ENCODE measurements at regions not wholly inside any gene's neighbourhood (a gene's known extent, or its start where the extent isn't known, plus 50 kb on each side); places are given as distances from the start of the nearest gene placed in this dataset.

DNA sequence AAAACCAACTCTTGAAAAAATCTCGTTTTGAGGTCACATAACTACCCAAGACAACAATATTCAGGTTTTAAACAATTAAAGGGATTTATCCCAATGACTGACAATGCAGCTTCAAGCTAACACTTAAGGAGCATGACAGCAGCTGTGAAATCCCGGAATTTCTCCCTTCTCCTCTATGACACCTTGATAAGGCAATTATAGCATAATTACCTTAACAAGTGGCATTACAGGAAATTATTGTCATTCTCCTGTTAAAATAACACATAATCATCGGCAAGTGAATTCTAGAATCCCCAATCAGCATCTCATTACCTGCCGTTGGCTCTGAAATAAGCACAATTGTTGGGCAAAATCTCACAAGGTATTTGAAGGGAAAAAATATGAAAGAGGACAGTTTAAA is 417.0 kb upstream of the PFKP start:
- TF ChIP-seq, protein P1, sequence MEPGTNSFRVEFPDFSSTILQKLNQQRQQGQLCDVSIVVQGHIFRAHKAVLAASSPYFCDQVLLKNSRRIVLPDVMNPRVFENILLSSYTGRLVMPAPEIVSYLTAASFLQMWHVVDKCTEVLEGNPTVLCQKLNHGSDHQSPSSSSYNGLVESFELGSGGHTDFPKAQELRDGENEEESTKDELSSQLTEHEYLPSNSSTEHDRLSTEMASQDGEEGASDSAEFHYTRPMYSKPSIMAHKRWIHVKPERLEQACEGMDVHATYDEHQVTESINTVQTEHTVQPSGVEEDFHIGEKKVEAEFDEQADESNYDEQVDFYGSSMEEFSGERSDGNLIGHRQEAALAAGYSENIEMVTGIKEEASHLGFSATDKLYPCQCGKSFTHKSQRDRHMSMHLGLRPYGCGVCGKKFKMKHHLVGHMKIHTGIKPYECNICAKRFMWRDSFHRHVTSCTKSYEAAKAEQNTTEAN (CRISPR knock-in tag; IDR thresholded peaks at IDR 0.05) = no peak
- TF ChIP-seq, protein P2, sequence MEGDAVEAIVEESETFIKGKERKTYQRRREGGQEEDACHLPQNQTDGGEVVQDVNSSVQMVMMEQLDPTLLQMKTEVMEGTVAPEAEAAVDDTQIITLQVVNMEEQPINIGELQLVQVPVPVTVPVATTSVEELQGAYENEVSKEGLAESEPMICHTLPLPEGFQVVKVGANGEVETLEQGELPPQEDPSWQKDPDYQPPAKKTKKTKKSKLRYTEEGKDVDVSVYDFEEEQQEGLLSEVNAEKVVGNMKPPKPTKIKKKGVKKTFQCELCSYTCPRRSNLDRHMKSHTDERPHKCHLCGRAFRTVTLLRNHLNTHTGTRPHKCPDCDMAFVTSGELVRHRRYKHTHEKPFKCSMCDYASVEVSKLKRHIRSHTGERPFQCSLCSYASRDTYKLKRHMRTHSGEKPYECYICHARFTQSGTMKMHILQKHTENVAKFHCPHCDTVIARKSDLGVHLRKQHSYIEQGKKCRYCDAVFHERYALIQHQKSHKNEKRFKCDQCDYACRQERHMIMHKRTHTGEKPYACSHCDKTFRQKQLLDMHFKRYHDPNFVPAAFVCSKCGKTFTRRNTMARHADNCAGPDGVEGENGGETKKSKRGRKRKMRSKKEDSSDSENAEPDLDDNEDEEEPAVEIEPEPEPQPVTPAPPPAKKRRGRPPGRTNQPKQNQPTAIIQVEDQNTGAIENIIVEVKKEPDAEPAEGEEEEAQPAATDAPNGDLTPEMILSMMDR (IDR thresholded peaks at IDR 0.05) = no peak
- TF ChIP-seq, protein P3, sequence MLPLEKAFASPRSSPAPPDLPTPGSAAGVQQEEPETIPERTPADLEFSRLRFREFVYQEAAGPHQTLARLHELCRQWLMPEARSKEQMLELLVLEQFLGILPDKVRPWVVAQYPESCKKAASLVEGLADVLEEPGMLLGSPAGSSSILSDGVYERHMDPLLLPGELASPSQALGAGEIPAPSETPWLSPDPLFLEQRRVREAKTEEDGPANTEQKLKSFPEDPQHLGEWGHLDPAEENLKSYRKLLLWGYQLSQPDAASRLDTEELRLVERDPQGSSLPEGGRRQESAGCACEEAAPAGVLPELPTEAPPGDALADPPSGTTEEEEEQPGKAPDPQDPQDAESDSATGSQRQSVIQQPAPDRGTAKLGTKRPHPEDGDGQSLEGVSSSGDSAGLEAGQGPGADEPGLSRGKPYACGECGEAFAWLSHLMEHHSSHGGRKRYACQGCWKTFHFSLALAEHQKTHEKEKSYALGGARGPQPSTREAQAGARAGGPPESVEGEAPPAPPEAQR (CRISPR knock-in tag; IDR thresholded peaks at IDR 0.05) = no peak
- TF ChIP-seq FOXP1 (CRISPR knock-in tag; IDR thresholded peaks at IDR 0.05; ENCODE audit: borderline replicate concordance) (no peak), SP1 (CRISPR knock-in tag; conservative IDR thresholded peaks at IDR 0.05) (no peak)
- TF ChIP-seq, protein P4, sequence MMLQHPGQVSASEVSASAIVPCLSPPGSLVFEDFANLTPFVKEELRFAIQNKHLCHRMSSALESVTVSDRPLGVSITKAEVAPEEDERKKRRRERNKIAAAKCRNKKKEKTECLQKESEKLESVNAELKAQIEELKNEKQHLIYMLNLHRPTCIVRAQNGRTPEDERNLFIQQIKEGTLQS (CRISPR knock-in tag; conservative IDR thresholded peaks at IDR 0.05) = no peak
- TF ChIP-seq, protein P5, sequence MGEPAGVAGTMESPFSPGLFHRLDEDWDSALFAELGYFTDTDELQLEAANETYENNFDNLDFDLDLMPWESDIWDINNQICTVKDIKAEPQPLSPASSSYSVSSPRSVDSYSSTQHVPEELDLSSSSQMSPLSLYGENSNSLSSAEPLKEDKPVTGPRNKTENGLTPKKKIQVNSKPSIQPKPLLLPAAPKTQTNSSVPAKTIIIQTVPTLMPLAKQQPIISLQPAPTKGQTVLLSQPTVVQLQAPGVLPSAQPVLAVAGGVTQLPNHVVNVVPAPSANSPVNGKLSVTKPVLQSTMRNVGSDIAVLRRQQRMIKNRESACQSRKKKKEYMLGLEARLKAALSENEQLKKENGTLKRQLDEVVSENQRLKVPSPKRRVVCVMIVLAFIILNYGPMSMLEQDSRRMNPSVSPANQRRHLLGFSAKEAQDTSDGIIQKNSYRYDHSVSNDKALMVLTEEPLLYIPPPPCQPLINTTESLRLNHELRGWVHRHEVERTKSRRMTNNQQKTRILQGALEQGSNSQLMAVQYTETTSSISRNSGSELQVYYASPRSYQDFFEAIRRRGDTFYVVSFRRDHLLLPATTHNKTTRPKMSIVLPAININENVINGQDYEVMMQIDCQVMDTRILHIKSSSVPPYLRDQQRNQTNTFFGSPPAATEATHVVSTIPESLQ (CRISPR knock-in tag; IDR thresholded peaks at IDR 0.05) = no peak
